ENCODE measurements at regions not wholly inside any gene's neighbourhood (a gene's known extent, or its start where the extent isn't known, plus 50 kb on each side); places are given as distances from the start of the nearest gene placed in this dataset.
"Not testable (repeated sequence)": the region's sequence is repeated elsewhere in the genome, so short reads cannot be mapped to it uniquely, and the experiment has no call there.

GRCh38 chr20:12072954-12073264, 155.2 kb downstream of the BTBD3 start:
- no peak for DNase-seq

- DNase-seq = no peak
Measured at GRCh38 chr20:12074111-12074655, 156.5 kb downstream of the BTBD3 start.

GRCh38 chr20:12076200-12076599, 158.5 kb downstream of the BTBD3 start:
- DNase-seq = no peak

- no peak for DNase-seq
Measured at GRCh38 chr20:12077875-12078274, 160.2 kb downstream of the BTBD3 start.

GRCh38 chr20:12079490-12079889, 161.8 kb downstream of the BTBD3 start:
- DNase-seq = no peak

- no peak for DNase-seq
Measured at GRCh38 chr20:12083269-12083668, 165.6 kb downstream of the BTBD3 start.

- DNase-seq = no peak
Measured at GRCh38 chr20:12084482-12084881, 166.8 kb downstream of the BTBD3 start.

GRCh38 chr20:12086359-12086758, 168.7 kb downstream of the BTBD3 start:
- DNase-seq = no peak

- no peak for DNase-seq
Measured at GRCh38 chr20:12090920-12091319, 173.2 kb downstream of the BTBD3 start.

- DNase-seq = no peak
Measured at GRCh38 chr20:12093057-12093796, 175.5 kb downstream of the BTBD3 start.

GRCh38 chr20:12093797-12094190, 176.1 kb downstream of the BTBD3 start:
- not testable (repeated sequence) for DNase-seq

- no peak for DNase-seq
Measured at GRCh38 chr20:12095180-12095920, 177.7 kb downstream of the BTBD3 start.

GRCh38 chr20:12098421-12098820, 180.7 kb downstream of the BTBD3 start:
- DNase-seq = no peak

GRCh38 chr20:12108846-12109245, 191.2 kb downstream of the BTBD3 start:
- DNase-seq = no peak

GRCh38 chr20:12110274-12110673, 192.6 kb downstream of the BTBD3 start:
- DNase-seq = no peak

- no peak for DNase-seq
Measured at GRCh38 chr20:12110711-12111110, 193.0 kb downstream of the BTBD3 start.

- DNase-seq = no peak
Measured at GRCh38 chr20:12111431-12112088, 193.9 kb downstream of the BTBD3 start.

GRCh38 chr20:12112089-12112474, 194.4 kb downstream of the BTBD3 start:
- DNase-seq = no peak

GRCh38 chr20:12112665-12113064, 195.0 kb downstream of the BTBD3 start:
- no peak for DNase-seq

- DNase-seq = no peak
Measured at GRCh38 chr20:12113075-12113467, 195.4 kb downstream of the BTBD3 start.

- no peak for DNase-seq
Measured at GRCh38 chr20:12113468-12114371, 196.0 kb downstream of the BTBD3 start.

- not testable (repeated sequence) for DNase-seq
Measured at GRCh38 chr20:12129114-12129513, 211.4 kb downstream of the BTBD3 start.

GRCh38 chr20:12129532-12129931, 211.8 kb downstream of the BTBD3 start:
- DNase-seq = not testable (repeated sequence)

Measured in T-helper 1 cell (primary cell).